Pons (tissue), 1 donor: ENCODE measurements at regions not wholly inside any gene's neighbourhood (a gene's known extent, or its start where the extent isn't known, plus 50 kb on each side); places are given as distances from the start of the nearest gene placed in this dataset.
"Not testable (repeated sequence)": the region's sequence is repeated elsewhere in the genome, so short reads cannot be mapped to it uniquely, and the experiment has no call there.

Source experiments
- DNase-seq: peaks from one replicate; pipeline ENCODE4 v3.0.0-alpha.2; 2016; ENCODE audit warnings: low spot score

DNA sequence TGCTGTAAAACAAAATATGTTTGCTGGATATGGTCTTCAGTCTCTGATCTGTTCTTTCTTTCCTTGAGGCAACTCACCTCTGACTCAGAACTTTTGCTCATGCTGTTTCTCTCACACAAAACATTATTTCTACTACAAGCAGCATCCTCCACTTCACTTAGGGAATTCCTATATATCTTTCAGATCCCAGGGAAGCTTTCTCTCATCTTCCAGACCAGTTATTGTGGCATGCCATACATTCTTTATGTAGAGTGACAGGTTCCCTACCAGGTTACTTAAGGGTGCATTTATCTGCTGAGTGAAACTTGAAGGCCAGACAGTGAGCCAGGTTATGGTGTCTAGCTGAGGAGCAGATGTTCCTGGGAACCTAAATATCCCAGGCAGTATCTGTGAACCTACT, 1226.0 kb downstream of the CDH8 start:
- no peak for DNase-seq

GRCh38 chr16:60792437-60792836, 1243.8 kb downstream of the CDH8 start:
- no peak for DNase-seq

DNA sequence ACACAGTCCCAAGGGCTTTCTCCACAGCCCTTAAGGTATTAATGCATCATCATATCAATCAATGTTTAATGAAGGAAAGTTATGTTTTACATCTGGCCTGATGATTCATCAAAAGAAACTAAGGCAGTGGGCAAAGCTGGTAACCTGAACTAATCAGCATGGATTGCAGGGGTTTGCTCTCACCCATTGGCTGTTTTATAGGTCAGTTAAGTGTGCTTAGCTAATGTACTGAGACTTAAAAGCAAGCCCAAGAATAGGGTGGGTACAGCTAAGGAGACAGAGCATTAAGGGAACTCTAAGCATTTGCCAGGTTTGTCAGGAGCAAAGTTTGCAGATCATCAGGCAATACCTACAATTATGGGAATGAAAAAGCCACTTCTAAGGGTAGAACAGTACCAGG, 1247.6 kb downstream of the CDH8 start:
- DNase-seq: no peak

DNA sequence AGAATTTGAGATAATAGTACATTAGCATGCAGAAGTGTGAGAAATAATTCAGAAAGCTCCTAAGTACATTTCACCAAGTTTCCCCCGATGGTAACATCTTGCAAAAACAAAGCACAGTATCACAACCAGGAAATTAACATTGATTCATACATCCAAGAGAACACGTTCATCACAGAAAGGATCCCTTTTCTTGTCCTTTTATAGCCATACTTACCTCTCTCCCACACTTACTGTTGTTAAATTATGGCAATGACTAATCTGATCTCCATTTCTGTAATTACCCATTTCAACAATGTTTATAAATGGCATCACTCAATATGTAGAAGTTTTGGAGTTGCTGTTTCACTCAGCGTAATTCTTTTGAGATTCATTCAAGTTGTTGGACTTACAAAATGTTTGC, 1260.0 kb downstream of the CDH8 start:
- DNase-seq: no peak

- DNase-seq: no peak
Observed at GRCh38 chr16:60771138-60771537, 1265.1 kb downstream of the CDH8 start.

- DNase-seq: not testable (repeated sequence)
Observed at GRCh38 chr16:60770384-60770783, 1265.9 kb downstream of the CDH8 start.

- DNase-seq: no peak
Observed at GRCh38 chr16:60763869-60764268, 1272.4 kb downstream of the CDH8 start.

DNA sequence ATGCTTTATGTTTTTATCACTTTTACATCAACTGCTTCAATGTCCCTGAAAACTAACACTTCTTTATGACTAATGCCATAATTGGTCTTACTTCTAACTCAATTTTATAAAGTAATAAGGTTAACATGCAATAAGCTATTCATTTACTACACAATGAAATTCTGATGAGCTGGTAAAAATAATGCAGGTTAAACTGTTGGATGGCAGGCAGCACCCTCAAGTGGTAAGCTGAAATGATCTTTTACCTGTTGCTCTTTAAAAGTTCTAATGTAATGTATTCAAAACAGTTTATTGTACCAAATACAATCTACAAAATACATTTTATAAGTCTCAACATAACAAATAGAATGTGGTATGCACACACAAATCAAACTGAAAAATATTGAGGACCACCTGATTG, 1280.3 kb downstream of the CDH8 start:
- DNase-seq: no peak

- no peak for DNase-seq
Observed at GRCh38 chr16:60748366-60748765, 1287.9 kb downstream of the CDH8 start.

DNA sequence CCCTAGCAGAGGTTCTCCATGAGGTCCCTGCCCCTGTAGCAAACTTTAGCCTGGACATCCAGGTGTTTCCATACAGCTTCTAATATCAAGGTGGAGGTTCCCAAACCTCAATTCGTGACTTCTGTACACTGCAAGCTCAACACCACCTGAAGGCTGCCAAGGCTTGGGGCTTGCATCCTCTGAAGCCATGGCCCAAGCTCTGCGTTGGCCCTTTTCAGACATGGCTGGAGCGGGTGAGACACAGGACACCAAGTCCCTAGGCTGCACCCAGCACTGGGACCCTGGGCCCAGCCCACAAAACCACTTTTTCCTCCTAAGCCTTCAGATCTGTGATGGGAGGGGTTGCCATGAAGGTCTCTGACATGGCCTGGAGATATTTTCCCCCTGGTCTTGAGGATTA, 1292.0 kb downstream of the CDH8 start:
- DNase-seq: no peak

- DNase-seq: peak; percentile 48
Observed at GRCh38 chr16:60741810-60742209, 1294.4 kb downstream of the CDH8 start.

- no peak for DNase-seq
Observed at GRCh38 chr16:60739737-60740683, 1296.2 kb downstream of the CDH8 start.

- DNase-seq: no peak
Observed at GRCh38 chr16:60731329-60732050, 1304.7 kb downstream of the CDH8 start.

GRCh38 chr16:60729051-60729450, 1307.2 kb downstream of the CDH8 start:
- no peak for DNase-seq

- no peak for DNase-seq
Observed at GRCh38 chr16:60727851-60728250, 1308.4 kb downstream of the CDH8 start.

- no peak for DNase-seq
Observed at GRCh38 chr16:60720060-60720459, 1316.2 kb downstream of the CDH8 start.

GRCh38 chr16:60717808-60718207, 1318.4 kb downstream of the CDH8 start:
- DNase-seq: no peak

DNA sequence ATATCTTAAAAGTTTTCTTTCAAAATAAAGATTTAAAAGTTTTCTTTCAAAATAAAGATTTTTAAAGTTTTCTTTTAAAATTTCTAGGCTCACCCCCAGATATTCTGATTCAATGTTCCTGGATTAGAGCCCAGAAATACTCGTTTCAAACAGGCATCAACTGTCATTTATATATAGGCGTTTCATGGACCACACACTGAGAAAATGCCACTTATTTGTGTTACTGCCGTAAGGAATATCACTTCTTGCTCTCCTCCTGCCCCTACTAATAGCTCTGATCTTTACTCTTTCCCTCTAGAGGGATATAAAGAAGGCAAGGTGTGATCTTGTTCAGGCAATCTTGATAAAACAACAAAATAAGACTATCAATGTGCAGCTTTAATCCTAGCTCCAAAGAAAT, 1324.1 kb downstream of the CDH8 start:
- no peak for DNase-seq

DNA sequence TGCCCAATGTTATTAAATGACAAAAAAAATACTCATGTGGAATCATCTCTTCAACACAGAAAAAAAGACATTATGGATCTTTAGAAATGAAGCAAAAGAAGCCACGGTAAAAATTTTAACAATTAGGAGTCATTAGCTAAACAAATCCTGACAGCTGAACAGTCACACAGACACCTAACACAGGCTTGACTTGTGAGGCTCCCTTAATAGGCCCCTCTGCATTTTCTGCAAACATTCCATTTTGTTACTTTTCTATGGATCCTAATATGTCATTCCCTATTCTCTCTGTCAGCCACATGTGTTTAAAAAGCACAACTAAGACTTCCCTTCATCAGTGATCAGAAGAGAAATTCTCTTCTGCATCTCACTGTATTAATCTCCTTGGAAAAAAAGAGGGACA, 1331.5 kb downstream of the CDH8 start:
- no peak for DNase-seq

DNA sequence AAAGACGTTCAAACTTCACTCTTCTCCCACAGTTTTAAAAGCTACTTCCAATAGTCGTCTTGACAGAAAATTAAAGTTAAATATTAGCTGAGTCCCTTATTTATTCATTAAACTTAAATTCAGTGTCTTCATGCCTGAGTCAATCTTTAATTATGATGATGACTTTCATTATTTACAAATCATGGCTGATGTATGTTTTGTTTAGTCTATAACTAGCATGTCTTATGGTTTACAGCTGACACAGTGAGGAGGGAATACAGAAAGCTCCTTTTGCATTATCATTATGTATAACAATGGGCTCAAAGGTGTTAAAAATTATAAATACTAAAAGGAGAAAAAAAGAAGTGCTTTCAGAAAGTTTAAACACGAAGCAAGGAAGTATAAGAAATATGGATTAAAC, 1333.1 kb downstream of the CDH8 start:
- no peak for DNase-seq

GRCh38 chr16:60686824-60687223, 1349.4 kb downstream of the CDH8 start:
- no peak for DNase-seq

DNA sequence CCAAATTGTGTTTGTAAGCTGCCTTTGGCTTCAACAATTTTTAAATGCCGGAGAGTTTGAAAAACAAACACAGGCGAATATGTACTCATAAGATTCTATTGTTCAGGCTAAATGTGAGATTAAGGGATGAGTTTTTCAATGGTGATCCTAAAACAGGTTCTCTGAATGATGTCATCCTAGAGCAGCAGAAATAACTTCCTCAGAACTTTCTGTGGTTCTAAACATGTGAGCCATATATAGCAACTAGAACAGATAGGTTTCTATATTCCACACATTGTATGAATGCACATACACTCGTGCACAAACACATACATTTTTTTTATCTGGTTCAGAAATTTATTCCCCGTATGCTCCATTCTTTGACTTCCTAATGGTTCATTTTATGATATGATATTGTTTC, 1352.2 kb downstream of the CDH8 start:
- DNase-seq: no peak

DNA sequence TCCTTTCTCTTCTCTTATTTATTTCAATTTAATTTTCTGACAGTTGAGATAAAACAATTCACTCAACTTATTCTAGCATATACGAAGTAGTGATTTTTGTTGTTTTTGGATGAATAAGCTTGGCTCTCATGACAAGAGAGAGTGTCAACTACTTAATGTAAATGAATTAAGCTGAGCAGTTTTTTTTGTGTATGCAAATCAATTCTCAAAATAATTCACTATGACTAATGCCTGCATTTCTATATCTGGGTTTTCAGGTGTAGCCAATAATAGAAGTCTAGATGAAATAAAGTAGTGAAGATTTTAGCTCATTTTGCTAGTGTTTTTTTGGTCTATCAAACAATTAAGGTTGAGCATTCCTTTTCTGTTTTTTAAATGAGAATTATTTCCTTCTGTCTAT, 1354.0 kb downstream of the CDH8 start:
- DNase-seq: no peak
